IMR-90 (cell line): ENCODE measurements at regions not wholly inside any gene's neighbourhood (a gene's known extent, or its start where the extent isn't known, plus 50 kb on each side); places are given as distances from the start of the nearest gene placed in this dataset.

Source experiments
- ATAC-seq: fragments of 200-7000 bp; cut with Tn5 transposase; 2 replicates; pipeline ENCODE4 v1.9.1; 2020; ENCODE audit warnings: low read depth, mild to moderate bottlenecking, moderate library complexity
- BruUV-seq: library from RNA; stranded (reverse); fragments of 400-500 nt; replicated peaks from 2 replicates; lab custom pipeline; 2021; lab: Mats Ljungman, UMichigan
- CTCF ChIA-PET: fragments of 300-600 bp; formaldehyde crosslinking; extraction: SDS; loops from one replicate; lab custom pipeline; 2021; ENCODE audit warnings: antibody characterized with exemption; lab: Yijun Ruan, JAX
- POLR2A ChIA-PET: fragments of 300-600 bp; sonication (Branson Sonifier 250); formaldehyde crosslinking; loops from one replicate; lab custom pipeline; 2022; ENCODE audit warnings: antibody characterized with exemption; ENCODE audit not compliant: unreplicated experiment; lab: Charles Lee
- DNase-seq: peaks from one replicate; pipeline ENCODE4 v3.0.0; 2013
- H2AFZ ChIP-seq: replicated peaks from 2 replicates; pipeline ENCODE3; 2013; ENCODE audit warnings: low read length, mild to moderate bottlenecking; ENCODE audit not compliant: poor library complexity
- H2AK5ac ChIP-seq: 2 replicates; pipeline ENCODE4 v1.6.1; 2013; ENCODE audit warnings: low read depth, low read length, inconsistent platforms
- H2AK9ac ChIP-seq: replicated peaks from 2 replicates; pipeline ENCODE3; 2013; ENCODE audit warnings: mild to moderate bottlenecking, low read depth, low read length, moderate library complexity; ENCODE audit not compliant: poor library complexity
- H2BK120ac ChIP-seq: 2 replicates; pipeline ENCODE4 v1.6.1; 2013; ENCODE audit warnings: low read depth, low read length, inconsistent platforms
- H2BK15ac ChIP-seq: 3 replicates; pipeline ENCODE4 v1.6.1; 2013; ENCODE audit warnings: low read depth, low read length, inconsistent platforms
- H2BK20ac ChIP-seq: 2 replicates; pipeline ENCODE4 v1.6.1; 2013; ENCODE audit warnings: low read depth, mild to moderate bottlenecking, inconsistent platforms, low read length, moderate library complexity
- H2BK5ac ChIP-seq: 2 replicates; pipeline ENCODE4 v1.6.1; 2013; ENCODE audit warnings: mild to moderate bottlenecking, low read depth, low read length, inconsistent platforms; ENCODE audit not compliant: poor library complexity, severe bottlenecking
- H3K14ac ChIP-seq: replicated peaks from 2 replicates; pipeline ENCODE4 v1.6.1; 2013; ENCODE audit warnings: low read depth, low read length, inconsistent platforms
- H3K18ac ChIP-seq: 2 replicates; pipeline ENCODE4 v1.6.1; 2013; ENCODE audit warnings: low read depth, low read length, control low read depth
- H3K23ac ChIP-seq: 2 replicates; pipeline ENCODE4 v1.6.1; 2013; ENCODE audit warnings: low read depth, low read length, inconsistent platforms
- H3K27ac ChIP-seq: 2 replicates; pipeline ENCODE4 v1.5.1; 2013; ENCODE audit warnings: mild to moderate bottlenecking, control low read depth, low read length; ENCODE audit not compliant: insufficient read depth
- H3K27me3 ChIP-seq: 2 replicates; pipeline ENCODE4 v1.6.1; 2013; ENCODE audit warnings: low read length; ENCODE audit not compliant: control insufficient read depth, insufficient read depth
- H3K36me3 ChIP-seq: 2 replicates; pipeline ENCODE4 v1.6.1; 2013; ENCODE audit warnings: low read length, mixed read lengths; ENCODE audit not compliant: control insufficient read depth, insufficient read depth
- H3K4ac ChIP-seq: 2 replicates; pipeline ENCODE4 v1.6.1; 2013; ENCODE audit warnings: low read depth, low read length, inconsistent platforms
- H3K4me1 ChIP-seq: 2 replicates; pipeline ENCODE4 v1.6.1; 2013; ENCODE audit warnings: low read length, mixed read lengths; ENCODE audit not compliant: control insufficient read depth, insufficient read depth
- H3K4me2 ChIP-seq: 2 replicates; pipeline ENCODE4 v1.6.1; 2013; ENCODE audit warnings: low read depth, mild to moderate bottlenecking, control low read depth, low read length, moderate library complexity
- H3K4me3 ChIP-seq: 2 replicates; pipeline ENCODE4 v1.5.1; 2013; ENCODE audit warnings: low read depth, mild to moderate bottlenecking, control low read depth, low read length, moderate library complexity; ENCODE audit not compliant: insufficient read depth
- H3K56ac ChIP-seq: 2 replicates; pipeline ENCODE4 v1.6.1; 2013; ENCODE audit warnings: low read length, inconsistent platforms; ENCODE audit not compliant: insufficient read depth; ENCODE audit errors: extremely low read depth
- H3K79me1 ChIP-seq, 2 experiments: 2 replicates each; pipeline ENCODE4 v1.6.1; 2013; ENCODE audit warnings: low read length in 2 of 2, inconsistent platforms in 1 of 2, low read depth in 1 of 2
- H3K9ac ChIP-seq: 2 replicates; pipeline ENCODE4 v1.6.1; 2013; ENCODE audit warnings: low read depth, low read length, control low read depth
- H3K9me1 ChIP-seq: 2 replicates; pipeline ENCODE4 v1.6.1; 2013; ENCODE audit warnings: low read length, inconsistent platforms; ENCODE audit not compliant: insufficient read depth
- H3K9me3 ChIP-seq: 2 replicates; pipeline ENCODE4 v1.6.1; 2013; ENCODE audit warnings: low read length; ENCODE audit not compliant: control insufficient read depth, insufficient read depth
- H4K20me1 ChIP-seq: 2 replicates; pipeline ENCODE4 v1.6.1; 2013; ENCODE audit warnings: low read length, inconsistent platforms; ENCODE audit not compliant: insufficient read depth
- H4K5ac ChIP-seq: 2 replicates; pipeline ENCODE4 v1.6.1; 2013; ENCODE audit warnings: mild to moderate bottlenecking, low read depth, low read length, control low read depth
- H4K8ac ChIP-seq, 2 experiments: 2 replicates each; pipeline ENCODE4 v1.6.1; 2013; ENCODE audit warnings: low read depth in 2 of 2, low read length in 2 of 2, control low read depth in 1 of 2, inconsistent platforms in 1 of 2
- H4K91ac ChIP-seq: 2 replicates; pipeline ENCODE4 v1.6.1; 2013; ENCODE audit warnings: low read depth, low read length, inconsistent platforms; ENCODE audit not compliant: insufficient read depth
- CHD1 ChIP-seq: IDR thresholded peaks from 2 replicates; pipeline ENCODE4 v1.6.1; 2012; ENCODE audit warnings: low read depth, low read length, improper control_type of control experiment
- CTCF ChIP-seq: conservative IDR thresholded peaks from 2 replicates; pipeline ENCODE4 v1.5.1; 2012; ENCODE audit warnings: mild to moderate bottlenecking, low read depth, low read length, improper control_type of control experiment
- FOS ChIP-seq: fragments of 150-350 bp; IDR thresholded peaks from 2 replicates; pipeline ENCODE4 v1.6.1; 2016; ENCODE audit warnings: low read depth, low read length
- MAZ ChIP-seq: IDR thresholded peaks from 2 replicates; pipeline ENCODE4 v1.6.1; 2012; ENCODE audit warnings: low read depth, mild to moderate bottlenecking, low read length, improper control_type of control experiment, moderate library complexity, borderline replicate concordance
- MXI1 ChIP-seq: IDR thresholded peaks from 2 replicates; pipeline ENCODE4 v1.6.1; 2012; ENCODE audit warnings: low read depth, mild to moderate bottlenecking, low read length, moderate library complexity, borderline replicate concordance
- POLR2A ChIP-seq: IDR thresholded peaks from 2 replicates; pipeline ENCODE4 v1.6.1; 2012; ENCODE audit warnings: mild to moderate bottlenecking, low read depth, low read length
- USF2 ChIP-seq: fragments of 150-350 bp; IDR thresholded peaks from 2 replicates; pipeline ENCODE4 v1.6.1; 2017; ENCODE audit warnings: mild to moderate bottlenecking, antibody characterized with exemption, low read length, low read depth
- WGBS, 2 experiments: methylation state at CpG; one replicate each; pipeline versions ENCODE4 v1.1.5 to v1.1.7; 2013; ENCODE audit warnings: missing lambda C conversion rate in 2 of 2; ENCODE audit not compliant: insufficient read length in 1 of 2; ENCODE audit errors: extremely low coverage in 2 of 2; 5-methylcytosine and 5-hydroxymethylcytosine counted together
- dilution Hi-C: fragments of 300-500 bp; cut with HindIII; formaldehyde crosslinking; loops from one replicate; pipeline ENCODE4 v1.14.3; 2018; ENCODE audit warnings: low sequenced_read_pairs; ENCODE audit not compliant: unreplicated experiment
- in situ Hi-C: fragments of 300-500 bp; cut with MboI; formaldehyde crosslinking; loops from 3 replicates; pipeline ENCODE4 v1.14.3; 2019; ENCODE audit warnings: low sequenced_read_pairs, inconsistent platforms, mixed read lengths
- intact Hi-C: fragments of 100-400 bp; cut with micrococcal nuclease; formaldehyde crosslinking; loops from 2 replicates; pipeline ENCODE4 v1.10.0; 2022

GRCh38 chr2:83747141-83747540 is 711.9 kb downstream of the SUCLG1 start:
- Histone ChIP-seq H3K36me3 (no peaks in the 10 kb centered on the region), H2BK5ac (no peak overlapping the region), H3K4me1 (no peaks in the 10 kb centered on the region), H3K23ac (no peak overlapping the region), H4K91ac (no peak overlapping the region), H3K9me1 (no peaks in the 10 kb centered on the region), H4K20me1 (no peaks in the 10 kb centered on the region), H2BK15ac (no peak overlapping the region), H2AK5ac (no peak overlapping the region), H3K4me2 (no peak overlapping the region), H3K4me3 (no peak overlapping the region), H4K5ac (no peak overlapping the region), H3K27ac (no peak overlapping the region), H3K4ac (no peak overlapping the region), H2BK20ac (no peak overlapping the region), H3K56ac (no peak overlapping the region), H2BK120ac (no peak overlapping the region), H3K79me1 (no peaks in the 10 kb centered on the region), H4K8ac (no peak overlapping the region), H2AFZ (no peak overlapping the region), H3K14ac (no peak overlapping the region), H3K18ac (no peak overlapping the region), H2AK9ac (no peak overlapping the region), H3K27me3 (no peaks in the 10 kb centered on the region), H3K9me3 (no peaks in the 10 kb centered on the region), H3K9ac (no peak overlapping the region)
- DNase-seq (no peak), ATAC-seq (no peak)
- intact Hi-C loops (no loop called here), dilution Hi-C loops (no loop called here), in situ Hi-C loops (no loop called here)
- ChIA-PET CTCF (interaction anchor here (0.7 kb wide), 1 partner anchor 291 kb away, joined by 10 read pairs; no protein-coding TSS in a partner anchor), POLR2A (no interaction called here)
- no TSS peak for BruUV-seq
- WGBS, 2 experiments = 40% methylated on average over 1 of the region's 6 CpGs; no CpG with 5 or more reads in 1 of the 2 experiments
- TF ChIP-seq POLR2A = no peak
- TF ChIP-seq MXI1 = no peak
- TF ChIP-seq USF2 = no peak
- TF ChIP-seq MAZ = no peak
- no peak for TF ChIP-seq FOS
- no peak for TF ChIP-seq CTCF
- TF ChIP-seq CHD1 = no peak
